ENCODE measurements at regions not wholly inside any gene's neighbourhood (a gene's known extent, or its start where the extent isn't known, plus 50 kb on each side); places are given as distances from the start of the nearest gene placed in this dataset.

DNA sequence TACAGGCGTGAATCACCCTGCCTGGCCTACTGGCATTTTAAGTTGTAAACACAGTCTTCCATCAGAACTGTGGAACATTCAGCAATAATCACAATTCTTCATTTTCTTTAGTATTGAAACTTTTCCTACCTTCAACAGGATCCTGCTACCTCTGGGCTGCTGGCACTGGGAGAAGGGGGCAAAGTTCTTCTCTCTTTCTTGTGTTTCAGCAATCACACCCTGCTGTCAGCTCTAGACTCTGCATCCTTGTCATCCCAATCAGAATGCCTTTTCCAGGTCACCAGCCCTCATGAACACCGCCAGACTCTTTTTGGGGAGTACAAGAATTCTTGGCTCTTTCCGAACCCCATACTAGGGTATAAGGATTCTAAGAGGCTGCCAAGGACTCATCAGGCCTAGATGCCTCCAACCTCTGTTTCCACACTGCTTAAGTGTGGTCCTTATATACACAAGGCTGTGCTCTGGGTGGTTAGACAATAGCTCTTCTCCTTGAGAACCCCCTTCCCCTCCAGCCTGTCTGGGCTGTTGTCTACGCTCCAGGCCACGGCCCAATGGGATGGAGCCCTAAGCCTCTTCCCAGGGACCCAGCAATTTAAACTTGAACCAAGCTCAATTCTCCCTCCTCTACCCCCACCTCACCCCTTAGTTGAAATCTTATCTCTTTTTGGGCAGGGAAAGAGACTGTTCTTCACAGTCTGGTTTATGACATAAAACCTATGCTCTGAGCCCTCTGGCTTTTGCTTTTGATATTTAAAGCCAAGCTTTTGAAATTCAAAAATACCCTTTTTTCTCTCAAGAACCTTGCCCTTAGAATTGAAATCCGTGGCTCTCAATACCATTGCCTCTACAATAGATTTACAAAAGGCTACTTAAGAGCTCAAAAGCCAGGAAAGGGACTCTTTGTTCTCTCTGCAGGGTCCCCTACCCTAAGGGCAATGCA, 327.4 kb downstream of the BUD13 start:
- no peak for DNase-seq (ENCODE audit: extremely low spot score in 2 of 2)
- Histone ChIP-seq H3K4me3 (no peak overlapping the region), H3K27ac (no peak overlapping the region), H3K9me3 (no peaks in the 10 kb centered on the region), H3K36me3 (no peaks in the 10 kb centered on the region), H3K27me3 (no peaks in the 10 kb centered on the region), H3K4me1 (no peaks in the 10 kb centered on the region)
- TF ChIP-seq POLR2A (IDR thresholded peaks at IDR 0.05) (no peak), POLR2AphosphoS5 (IDR thresholded peaks at IDR 0.05; ENCODE audit: insufficient read depth in 1 of 2, low read depth in 1 of 2) (no peak)
- TF ChIP-seq, protein P1, sequence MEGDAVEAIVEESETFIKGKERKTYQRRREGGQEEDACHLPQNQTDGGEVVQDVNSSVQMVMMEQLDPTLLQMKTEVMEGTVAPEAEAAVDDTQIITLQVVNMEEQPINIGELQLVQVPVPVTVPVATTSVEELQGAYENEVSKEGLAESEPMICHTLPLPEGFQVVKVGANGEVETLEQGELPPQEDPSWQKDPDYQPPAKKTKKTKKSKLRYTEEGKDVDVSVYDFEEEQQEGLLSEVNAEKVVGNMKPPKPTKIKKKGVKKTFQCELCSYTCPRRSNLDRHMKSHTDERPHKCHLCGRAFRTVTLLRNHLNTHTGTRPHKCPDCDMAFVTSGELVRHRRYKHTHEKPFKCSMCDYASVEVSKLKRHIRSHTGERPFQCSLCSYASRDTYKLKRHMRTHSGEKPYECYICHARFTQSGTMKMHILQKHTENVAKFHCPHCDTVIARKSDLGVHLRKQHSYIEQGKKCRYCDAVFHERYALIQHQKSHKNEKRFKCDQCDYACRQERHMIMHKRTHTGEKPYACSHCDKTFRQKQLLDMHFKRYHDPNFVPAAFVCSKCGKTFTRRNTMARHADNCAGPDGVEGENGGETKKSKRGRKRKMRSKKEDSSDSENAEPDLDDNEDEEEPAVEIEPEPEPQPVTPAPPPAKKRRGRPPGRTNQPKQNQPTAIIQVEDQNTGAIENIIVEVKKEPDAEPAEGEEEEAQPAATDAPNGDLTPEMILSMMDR (IDR thresholded peaks at IDR 0.05): no peak
- intact Hi-C loops (cut with DNase I): no loop called here

- no peaks in the 10 kb centered on the region for H3K9me3 ChIP-seq
- intact Hi-C loops (cut with DNase I): no loop called here
- H3K4me3 ChIP-seq: no peak overlapping the region
- H3K27ac ChIP-seq: no peak overlapping the region
- H3K36me3 ChIP-seq: no peaks in the 10 kb centered on the region
- DNase-seq (ENCODE audit: extremely low spot score in 2 of 2): no peak
- no peaks in the 10 kb centered on the region for H3K27me3 ChIP-seq
- no peak for TF ChIP-seq POLR2AphosphoS5 (IDR thresholded peaks at IDR 0.05; ENCODE audit: insufficient read depth in 1 of 2, low read depth in 1 of 2)
- TF ChIP-seq, protein P1 (IDR thresholded peaks at IDR 0.05): no peak
- TF ChIP-seq POLR2A (IDR thresholded peaks at IDR 0.05): no peak
- no peaks in the 10 kb centered on the region for H3K4me1 ChIP-seq
Observed at GRCh38 chr11:116442238-116442752, 330.5 kb downstream of the BUD13 start.

GRCh38 chr11:116439361-116439677, 333.5 kb downstream of the BUD13 start:
- intact Hi-C loops (cut with DNase I): no loop called here
- Histone ChIP-seq H3K4me1 (no peaks in the 10 kb centered on the region), H3K27me3 (no peaks in the 10 kb centered on the region), H3K4me3 (no peak overlapping the region), H3K9me3 (no peaks in the 10 kb centered on the region), H3K36me3 (no peaks in the 10 kb centered on the region), H3K27ac (no peak overlapping the region)
- DNase-seq (ENCODE audit: extremely low spot score in 2 of 2): no peak
- no peak for TF ChIP-seq POLR2AphosphoS5 (IDR thresholded peaks at IDR 0.05; ENCODE audit: insufficient read depth in 1 of 2, low read depth in 1 of 2)
- no peak for TF ChIP-seq POLR2A (IDR thresholded peaks at IDR 0.05)

- no peak overlapping the region for H3K4me3 ChIP-seq
- H3K36me3 ChIP-seq: no peaks in the 10 kb centered on the region
- intact Hi-C loops (cut with DNase I): no loop called here
- no peak for DNase-seq (ENCODE audit: extremely low spot score in 2 of 2)
- no peaks in the 10 kb centered on the region for H3K27me3 ChIP-seq
- no peaks in the 10 kb centered on the region for H3K4me1 ChIP-seq
- H3K9me3 ChIP-seq: no peaks in the 10 kb centered on the region
- no peak for TF ChIP-seq POLR2AphosphoS5 (IDR thresholded peaks at IDR 0.05; ENCODE audit: insufficient read depth in 1 of 2, low read depth in 1 of 2)
- TF ChIP-seq POLR2A (IDR thresholded peaks at IDR 0.05): no peak
- TF ChIP-seq, protein P1 (IDR thresholded peaks at IDR 0.05): no peak
- no peak overlapping the region for H3K27ac ChIP-seq
Observed at GRCh38 chr11:116438651-116439360, 334.0 kb downstream of the BUD13 start.

- H3K4me1 ChIP-seq: no peaks in the 10 kb centered on the region
- no peak overlapping the region for H3K27ac ChIP-seq
- no peaks in the 10 kb centered on the region for H3K27me3 ChIP-seq
- H3K4me3 ChIP-seq: no peak overlapping the region
- no peaks in the 10 kb centered on the region for H3K9me3 ChIP-seq
- intact Hi-C loops (cut with DNase I): no loop called here
- TF ChIP-seq POLR2AphosphoS5 (IDR thresholded peaks at IDR 0.05; ENCODE audit: insufficient read depth in 1 of 2, low read depth in 1 of 2): no peak
- TF ChIP-seq, protein P1 (IDR thresholded peaks at IDR 0.05): no peak
- no peak for TF ChIP-seq POLR2A (IDR thresholded peaks at IDR 0.05)
- DNase-seq (ENCODE audit: extremely low spot score in 2 of 2): no peak
- H3K36me3 ChIP-seq: no peaks in the 10 kb centered on the region
Observed at GRCh38 chr11:116434986-116435385, 337.8 kb downstream of the BUD13 start.
